Hepatocyte (in vitro differentiated cells): ENCODE measurements at regions not wholly inside any gene's neighbourhood (a gene's known extent, or its start where the extent isn't known, plus 50 kb on each side); places are given as distances from the start of the nearest gene placed in this dataset.

Experiments
- EZH2 ChIP-seq: fragments of 200-600 bp; sonication (generic); IDR thresholded peaks from 2 replicates; pipeline ENCODE4 v1.6.1; 2016; ENCODE audit warnings: antibody characterized with exemption, mild to moderate bottlenecking, borderline replicate concordance
- EZH2phosphoT487 ChIP-seq: fragments of 200-600 bp; sonication (generic); IDR thresholded peaks from one replicate; pipeline ENCODE4 v1.6.1; 2018; ENCODE audit warnings: antibody characterized with exemption, mild to moderate bottlenecking, low read depth, moderate library complexity; ENCODE audit not compliant: unreplicated experiment, severe bottlenecking
- TF ChIP-seq, protein P1 (sequence below): fragments of 200-600 bp; sonication (generic); IDR thresholded peaks from 2 replicates; pipeline ENCODE4 v1.5.1; 2016; ENCODE audit warnings: antibody characterized with exemption, mild to moderate bottlenecking; ENCODE audit not compliant: poor library complexity

DNA sequence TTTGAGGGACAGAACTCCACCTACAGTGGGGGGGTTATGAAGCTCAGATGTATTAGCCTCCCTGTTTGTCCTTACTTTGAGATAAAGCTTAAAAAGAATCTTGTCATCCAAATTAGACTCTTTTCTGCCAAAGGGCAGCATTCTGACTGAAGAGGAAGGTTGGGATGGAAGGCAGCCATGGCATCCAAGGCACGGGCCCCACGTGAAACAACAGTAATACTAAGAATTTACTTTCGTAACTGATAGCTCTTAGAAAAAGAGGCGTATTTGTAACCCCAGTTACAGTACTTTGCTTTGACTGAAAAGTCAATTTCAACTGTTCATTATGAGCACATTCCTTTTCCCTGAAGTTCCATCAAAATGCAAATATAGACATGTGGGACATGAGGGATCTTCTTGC lies 168.5 kb downstream of the ARRDC3 start:
- TF ChIP-seq, protein P1, sequence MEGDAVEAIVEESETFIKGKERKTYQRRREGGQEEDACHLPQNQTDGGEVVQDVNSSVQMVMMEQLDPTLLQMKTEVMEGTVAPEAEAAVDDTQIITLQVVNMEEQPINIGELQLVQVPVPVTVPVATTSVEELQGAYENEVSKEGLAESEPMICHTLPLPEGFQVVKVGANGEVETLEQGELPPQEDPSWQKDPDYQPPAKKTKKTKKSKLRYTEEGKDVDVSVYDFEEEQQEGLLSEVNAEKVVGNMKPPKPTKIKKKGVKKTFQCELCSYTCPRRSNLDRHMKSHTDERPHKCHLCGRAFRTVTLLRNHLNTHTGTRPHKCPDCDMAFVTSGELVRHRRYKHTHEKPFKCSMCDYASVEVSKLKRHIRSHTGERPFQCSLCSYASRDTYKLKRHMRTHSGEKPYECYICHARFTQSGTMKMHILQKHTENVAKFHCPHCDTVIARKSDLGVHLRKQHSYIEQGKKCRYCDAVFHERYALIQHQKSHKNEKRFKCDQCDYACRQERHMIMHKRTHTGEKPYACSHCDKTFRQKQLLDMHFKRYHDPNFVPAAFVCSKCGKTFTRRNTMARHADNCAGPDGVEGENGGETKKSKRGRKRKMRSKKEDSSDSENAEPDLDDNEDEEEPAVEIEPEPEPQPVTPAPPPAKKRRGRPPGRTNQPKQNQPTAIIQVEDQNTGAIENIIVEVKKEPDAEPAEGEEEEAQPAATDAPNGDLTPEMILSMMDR, result no peak
- TF ChIP-seq EZH2phosphoT487 (no peak), EZH2 (no peak)
